GM12872 (cell line): ENCODE measurements at regions not wholly inside any gene's neighbourhood (a gene's known extent, or its start where the extent isn't known, plus 50 kb on each side); places are given as distances from the start of the nearest gene placed in this dataset.

Source experiments
- CTCF ChIP-seq: IDR thresholded peaks from 3 replicates; pipeline ENCODE4 v1.5.1; 2011; ENCODE audit warnings: low read depth, mild to moderate bottlenecking, low read length, moderate library complexity; ENCODE audit not compliant: insufficient read depth

DNA sequence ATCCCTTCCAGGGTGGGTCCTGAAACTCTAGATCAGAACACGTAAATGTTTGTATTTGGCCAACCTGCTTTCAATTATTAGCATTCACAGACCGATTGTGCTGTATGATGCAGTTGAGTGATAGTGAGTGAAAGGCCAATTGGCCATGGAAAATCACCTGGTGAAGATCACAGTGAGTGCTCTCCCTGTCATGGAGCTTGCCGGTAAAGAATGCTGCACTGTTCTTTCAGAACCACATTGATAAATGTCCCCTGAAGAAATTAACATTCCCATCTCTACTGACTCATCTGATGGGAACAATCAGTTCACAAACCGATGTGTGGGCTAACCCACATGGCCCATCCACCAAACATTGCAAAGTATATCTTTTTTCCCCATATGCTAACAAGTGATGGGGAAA lies 324.8 kb upstream of the TBL1XR1 start:
- no peak for TF ChIP-seq CTCF

GRCh38 chr3:177523067-177523675 lies 325.9 kb upstream of the TBL1XR1 start:
- no peak for TF ChIP-seq CTCF

- TF ChIP-seq CTCF: no peak
Measured at GRCh38 chr3:177523872-177524438, 326.7 kb upstream of the TBL1XR1 start.

- no peak for TF ChIP-seq CTCF
Measured at GRCh38 chr3:177524742-177525141, 327.5 kb upstream of the TBL1XR1 start.

- TF ChIP-seq CTCF: no peak
Measured at GRCh38 chr3:177525414-177525813, 328.1 kb upstream of the TBL1XR1 start.

GRCh38 chr3:177525987-177526712 lies 328.9 kb upstream of the TBL1XR1 start:
- TF ChIP-seq CTCF: no peak

DNA sequence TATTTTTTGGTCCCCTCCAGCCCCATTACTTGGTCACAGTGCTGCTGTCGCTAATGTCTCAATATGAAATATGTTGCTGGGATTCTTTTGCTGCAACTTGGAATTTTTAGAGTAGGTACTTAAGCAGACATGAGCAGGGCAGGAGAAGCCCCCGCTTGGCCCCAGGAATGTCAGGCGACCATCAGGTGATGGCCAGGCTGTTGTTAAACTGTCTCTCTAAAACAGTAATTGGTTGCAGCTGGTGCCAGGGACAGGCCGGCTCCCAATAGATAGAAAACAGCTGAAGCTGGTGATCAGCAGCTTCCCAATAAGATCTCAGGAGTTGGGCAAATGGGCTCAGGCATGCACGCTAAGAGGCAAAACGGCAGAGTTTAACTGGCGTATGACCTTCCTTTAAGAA lies 329.9 kb upstream of the TBL1XR1 start:
- TF ChIP-seq CTCF: no peak
